HEK293T (cell line): ENCODE measurements at regions not wholly inside any gene's neighbourhood (a gene's known extent, or its start where the extent isn't known, plus 50 kb on each side); places are given as distances from the start of the nearest gene placed in this dataset.

Experiments used
- CTCF ChIA-PET: fragments of 350-600 bp; formaldehyde crosslinking; extraction: SDS; loops from one replicate; lab custom pipeline; 2021; ENCODE audit warnings: antibody characterized with exemption, inconsistent platforms; lab: Yijun Ruan, JAX
- POLR2A ChIA-PET: fragments of 350-600 bp; formaldehyde crosslinking; extraction: SDS; loops from one replicate; lab custom pipeline; 2020; ENCODE audit warnings: antibody characterized with exemption, inconsistent platforms; lab: Yijun Ruan, JAX
- DNase-seq: peaks from one replicate; pipeline ENCODE4 v3.0.0; 2012; ENCODE audit warnings: mixed read lengths; ENCODE audit errors: extremely low spot score
- ARNT ChIP-seq: fragments of 450-650 bp; IDR thresholded peaks from 2 replicates; pipeline ENCODE4 v1.6.1; 2017; ENCODE audit warnings: mild to moderate bottlenecking
- BHLHE40 ChIP-seq: fragments of 450-650 bp; IDR thresholded peaks from 2 replicates; pipeline ENCODE4 v1.6.1; 2016; ENCODE audit warnings: mild to moderate bottlenecking, moderate library complexity, borderline replicate concordance
- CTBP1 ChIP-seq: fragments of 450-650 bp; IDR thresholded peaks from 2 replicates; pipeline ENCODE4 v1.6.1; 2016; ENCODE audit warnings: borderline replicate concordance
- ELF4 ChIP-seq: fragments of 450-650 bp; IDR thresholded peaks from 2 replicates; pipeline ENCODE4 v1.6.1; 2017; ENCODE audit warnings: antibody characterized with exemption
- FOXA1 ChIP-seq: fragments of 450-650 bp; IDR thresholded peaks from 2 replicates; pipeline ENCODE4 v1.6.1; 2016; ENCODE audit warnings: mild to moderate bottlenecking
- FOXK2 ChIP-seq: fragments of 450-650 bp; IDR thresholded peaks from 2 replicates; pipeline ENCODE4 v1.6.1; 2016; ENCODE audit warnings: mild to moderate bottlenecking
- FOXM1 ChIP-seq: fragments of 450-650 bp; IDR thresholded peaks from 2 replicates; pipeline ENCODE4 v1.6.1; 2017; ENCODE audit warnings: mild to moderate bottlenecking, borderline replicate concordance
- HDGF ChIP-seq: fragments of 450-650 bp; IDR thresholded peaks from 2 replicates; pipeline ENCODE4 v1.6.1; 2017; ENCODE audit warnings: antibody characterized with exemption, borderline replicate concordance
- L3MBTL2 ChIP-seq: fragments of 450-650 bp; conservative IDR thresholded peaks from 2 replicates; pipeline ENCODE4 v1.6.1; 2016; ENCODE audit warnings: mild to moderate bottlenecking
- LEF1 ChIP-seq: fragments of 450-650 bp; IDR thresholded peaks from 2 replicates; pipeline ENCODE4 v1.6.1; 2017; ENCODE audit warnings: mild to moderate bottlenecking, borderline replicate concordance
- NFRKB ChIP-seq: fragments of 450-650 bp; IDR thresholded peaks from 2 replicates; pipeline ENCODE4 v1.6.1; 2016; ENCODE audit warnings: mild to moderate bottlenecking, moderate library complexity
- PKNOX1 ChIP-seq: fragments of 450-650 bp; IDR thresholded peaks from 2 replicates; pipeline ENCODE4 v1.6.1; 2016
- SP1 ChIP-seq: fragments of 450-650 bp; IDR thresholded peaks from 2 replicates; pipeline ENCODE4 v1.6.1; 2017
- SUZ12 ChIP-seq: fragments of 450-650 bp; IDR thresholded peaks from 2 replicates; pipeline ENCODE4 v1.6.1; 2016; ENCODE audit warnings: mild to moderate bottlenecking
- TARDBP ChIP-seq: fragments of 450-650 bp; IDR thresholded peaks from 2 replicates; pipeline ENCODE4 v1.6.1; 2016
- ZNF384 ChIP-seq: fragments of 450-650 bp; IDR thresholded peaks from 2 replicates; pipeline ENCODE4 v1.6.1; 2016

GRCh38 chr1:198024782-198025181 is 107.6 kb downstream of the LHX9 start:
- CTCF ChIA-PET, result no interaction called here
- no peak for DNase-seq
- TF ChIP-seq NFRKB (no peak), FOXK2 (no peak), L3MBTL2 (no peak), ELF4 (no peak), FOXM1 (no peak), BHLHE40 (no peak), SP1 (no peak), HDGF (no peak), TARDBP (no peak), ARNT (no peak), PKNOX1 (no peak), LEF1 (no peak), CTBP1 (no peak), ZNF384 (no peak), FOXA1 (no peak), SUZ12 (no peak)
- POLR2A ChIA-PET, result no interaction called here

- POLR2A ChIA-PET, result no interaction called here
- DNase-seq, result no peak
- TF ChIP-seq SP1 (no peak), ARNT (no peak), NFRKB (no peak), HDGF (no peak), LEF1 (no peak), L3MBTL2 (no peak), CTBP1 (no peak), ZNF384 (no peak), FOXM1 (no peak), FOXA1 (no peak), PKNOX1 (no peak), SUZ12 (no peak), TARDBP (no peak), BHLHE40 (no peak)
- CTCF ChIA-PET, result no interaction called here
These were observed 113.5 kb downstream of the LHX9 start for GRCh38 chr1:198030682-198031081.

- CTCF ChIA-PET, result no interaction called here
- TF ChIP-seq SP1, result no peak
- POLR2A ChIA-PET, result no interaction called here
- DNase-seq, result no peak
These were observed 113.9 kb downstream of the LHX9 start for GRCh38 chr1:198031086-198031485.

- CTCF ChIA-PET, result no interaction called here
- POLR2A ChIA-PET, result no interaction called here
- TF ChIP-seq HDGF (no peak), FOXA1 (no peak), FOXK2 (no peak), BHLHE40 (no peak), ELF4 (no peak), LEF1 (no peak), SP1 (no peak), NFRKB (no peak), TARDBP (no peak), FOXM1 (no peak), L3MBTL2 (no peak), PKNOX1 (no peak), ARNT (no peak), ZNF384 (no peak)
- no peak for DNase-seq
These were observed 115.5 kb downstream of the LHX9 start for GRCh38 chr1:198032668-198033067.

GRCh38 chr1:198040880-198041279 is 115.9 kb upstream of the NEK7 start:
- no peak for DNase-seq
- ChIA-PET CTCF (no interaction called here), POLR2A (no interaction called here)
- no peak for TF ChIP-seq PKNOX1
- no peak for TF ChIP-seq L3MBTL2

- DNase-seq, result no peak
- no peak for TF ChIP-seq L3MBTL2
- TF ChIP-seq PKNOX1, result no peak
- no peak for TF ChIP-seq TARDBP
- ChIA-PET CTCF (no interaction called here), POLR2A (no interaction called here)
These were observed 114.6 kb upstream of the NEK7 start for GRCh38 chr1:198042168-198042567.
